K562 (cell line): ENCODE measurements at regions not wholly inside any gene's neighbourhood (a gene's known extent, or its start where the extent isn't known, plus 50 kb on each side); places are given as distances from the start of the nearest gene placed in this dataset.

Experiments
- ATAC-seq: fragments of 200-7000 bp; cut with Tn5 transposase; 3 replicates; pipeline ENCODE4 v1.9.1; 2020; ENCODE audit warnings: moderate library complexity
- BruUV-seq: library from RNA; stranded (reverse); fragments of 400-500 nt; replicated peaks from 2 replicates; lab custom pipeline; 2021; lab: Mats Ljungman, UMichigan
- CTCF ChIA-PET: fragments of 300-600 bp; formaldehyde crosslinking; extraction: SDS; loops from one replicate; lab custom pipeline; 2021; ENCODE audit warnings: low intra/inter-chr PET ratio; lab: Yijun Ruan, JAX
- POLR2A ChIA-PET: fragments of 300-600, 350-650 bp; sonication (Branson Sonifier 250); formaldehyde crosslinking; extraction: SDS; loops from one replicate; lab custom pipeline; 2021; ENCODE audit warnings: antibody characterized with exemption, inconsistent platforms; lab: Yijun Ruan, JAX
- DNase-seq, 4 experiments: peaks; one replicate each; pipeline versions ENCODE4 v3.0.0 to v3.0.0-alpha.2; 2011 to 2018; ENCODE audit warnings: low spot score in 3 of 4, mixed read lengths in 3 of 4; ENCODE audit errors: extremely low read depth in 1 of 4
- FAIRE-seq: peaks from 2 replicates; lab custom pipeline; 2011; peaks lifted over from hg19 to GRCh38; lab: Jason Lieb, UNC
- H2AFZ ChIP-seq: 2 replicates; pipeline ENCODE4 v1.6.0; 2011; ENCODE audit warnings: low read depth, low read length, control low read depth, inconsistent platforms
- H3K27ac ChIP-seq: fragments of 200-600 bp; 3 replicates; pipeline ENCODE4 v1.8.0; 2011; ENCODE audit warnings: low read depth, mild to moderate bottlenecking, control low read depth, inconsistent platforms, low read length, moderate library complexity, mixed read lengths; ENCODE audit errors: extremely low read depth
- H3K27me3 ChIP-seq, 2 experiments: fragments of 300-600 bp in 1 of 2; 2 replicates in 1 of 2; 3 replicates in 1 of 2; pipeline versions ENCODE4 v1.6.0 to v1.8.0; 2011; ENCODE audit warnings: inconsistent platforms in 2 of 2, low read length in 2 of 2, mild to moderate bottlenecking in 1 of 2, mixed read lengths in 1 of 2, moderate library complexity in 1 of 2; ENCODE audit not compliant: control insufficient read depth in 2 of 2, insufficient read depth in 2 of 2
- H3K36me3 ChIP-seq: fragments of 300-600 bp; 3 replicates; pipeline ENCODE4 v1.8.0; 2011; ENCODE audit warnings: mild to moderate bottlenecking, low read length, inconsistent platforms; ENCODE audit not compliant: control insufficient read depth, insufficient read depth
- H3K4me1 ChIP-seq, 2 experiments: fragments of 200-600 bp in 1 of 2; replicated peaks in 1 of 2; 2 replicates in 1 of 2; 3 replicates in 1 of 2; pipeline versions ENCODE4 v1.5.1 to v1.8.0; 2011; ENCODE audit warnings: inconsistent platforms in 2 of 2, low read length in 2 of 2, mild to moderate bottlenecking in 1 of 2, mixed read lengths in 1 of 2, moderate library complexity in 1 of 2; ENCODE audit not compliant: control insufficient read depth in 2 of 2, insufficient read depth in 2 of 2
- H3K4me2 ChIP-seq: 2 replicates; pipeline ENCODE4 v1.6.1; 2011; ENCODE audit warnings: low read length, control low read depth, inconsistent platforms, mixed read lengths; ENCODE audit not compliant: insufficient read depth
- H3K4me3 ChIP-seq: fragments of 200-600 bp; sonication (generic), shearing (Covaris generic); 2 replicates; pipeline ENCODE4 v1.5.1; 2016; ENCODE audit warnings: control low read depth, inconsistent platforms
- H3K79me2 ChIP-seq: fragments of 200-600 bp; 3 replicates; pipeline ENCODE4 v1.8.0; 2011; ENCODE audit warnings: low read length, inconsistent platforms; ENCODE audit not compliant: control insufficient read depth, insufficient read depth
- H3K9ac ChIP-seq, 2 experiments: 2 replicates each; pipeline versions ENCODE4 v1.6.0 to v1.6.1; 2011; ENCODE audit warnings: low read depth in 2 of 2, low read length in 2 of 2, control low read depth in 1 of 2, inconsistent platforms in 1 of 2, mild to moderate bottlenecking in 1 of 2, mixed read lengths in 1 of 2; ENCODE audit not compliant: insufficient read depth in 1 of 2
- H3K9me1 ChIP-seq: one replicate; pipeline ENCODE4 v1.6.0; 2011; ENCODE audit warnings: inconsistent platforms, mild to moderate bottlenecking, low read length, moderate library complexity; ENCODE audit not compliant: control insufficient read depth, insufficient read depth
- H3K9me3 ChIP-seq: replicated peaks from 2 replicates; pipeline ENCODE4 v1.5.1; 2011; ENCODE audit warnings: low read depth, low read length, inconsistent platforms; ENCODE audit not compliant: control insufficient read depth, insufficient read depth
- H4K20me1 ChIP-seq: replicated peaks from 2 replicates; pipeline ENCODE4 v1.6.1; 2011; ENCODE audit warnings: low read length, inconsistent platforms, mixed read lengths; ENCODE audit not compliant: control insufficient read depth, insufficient read depth
- ADNP ChIP-seq: fragments of 200-800 bp; sonication (Bioruptor generic); IDR thresholded peaks from 2 replicates; pipeline ENCODE4 v1.6.1; 2016; ENCODE audit warnings: missing genetic modification characterization, missing compliant biosample characterization
- LCOR ChIP-seq: sonication (generic); formaldehyde crosslinking; IDR thresholded peaks from 2 replicates; pipeline ENCODE4 v1.8.0; 2022; ENCODE audit warnings: mild to moderate bottlenecking, missing genetic modification reagents
- NFRKB ChIP-seq: fragments of 450-650 bp; IDR thresholded peaks from 2 replicates; pipeline ENCODE4 v1.6.1; 2016; ENCODE audit warnings: low read depth
- PATZ1 ChIP-seq: fragments of 250-450 bp; sonication (Bioruptor Pico); IDR thresholded peaks from 2 replicates; pipeline ENCODE4 v1.5.0; 2020; ENCODE audit warnings: mild to moderate bottlenecking, borderline replicate concordance
- POLR2G ChIP-seq: fragments of 200-400 bp; formaldehyde crosslinking; IDR thresholded peaks from 2 replicates; pipeline ENCODE4 v1.6.1; 2017; ENCODE audit warnings: low read depth, mild to moderate bottlenecking, antibody characterized with exemption, low read length, moderate library complexity
- SAFB ChIP-seq: fragments of 200-400 bp; formaldehyde crosslinking; IDR thresholded peaks from 2 replicates; pipeline ENCODE4 v1.6.1; 2017; ENCODE audit warnings: low read depth, low read length, borderline replicate concordance
- SRSF7 ChIP-seq: fragments of 200-400 bp; formaldehyde crosslinking; optimal IDR thresholded peaks from 2 replicates; pipeline ENCODE3; 2017; ENCODE audit warnings: mild to moderate bottlenecking, low read depth, low read length
- TEAD1 ChIP-seq, 2 experiments: fragments of 450-650 bp in 1 of 2; sonication (generic) in 1 of 2; formaldehyde crosslinking; IDR thresholded peaks; 2 replicates each; pipeline versions ENCODE4 v1.4.0 to v1.8.0; 2020 to 2022; ENCODE audit warnings: mild to moderate bottlenecking in 2 of 2, missing genetic modification reagents in 1 of 2
- WGBS: fragments of 100-300 bp; shearing (Covaris generic); methylation state at CpG from one replicate; pipeline ENCODE4 v1.1.6; 2016; ENCODE audit warnings: low coverage, mixed read lengths; ENCODE audit not compliant: insufficient coverage; ENCODE audit errors: missing lambda C conversion rate; 5-methylcytosine and 5-hydroxymethylcytosine counted together
- in situ Hi-C: fragments of 300-500 bp; cut with MboI; formaldehyde crosslinking; loops from 4 replicates; pipeline ENCODE4 v1.15.0; 2018; ENCODE audit warnings: inconsistent platforms, mixed read lengths
- intact Hi-C: fragments of 100-400 bp; cut with micrococcal nuclease; formaldehyde crosslinking; loops from 2 replicates; pipeline ENCODE4 v1.14.2; 2022

DNA sequence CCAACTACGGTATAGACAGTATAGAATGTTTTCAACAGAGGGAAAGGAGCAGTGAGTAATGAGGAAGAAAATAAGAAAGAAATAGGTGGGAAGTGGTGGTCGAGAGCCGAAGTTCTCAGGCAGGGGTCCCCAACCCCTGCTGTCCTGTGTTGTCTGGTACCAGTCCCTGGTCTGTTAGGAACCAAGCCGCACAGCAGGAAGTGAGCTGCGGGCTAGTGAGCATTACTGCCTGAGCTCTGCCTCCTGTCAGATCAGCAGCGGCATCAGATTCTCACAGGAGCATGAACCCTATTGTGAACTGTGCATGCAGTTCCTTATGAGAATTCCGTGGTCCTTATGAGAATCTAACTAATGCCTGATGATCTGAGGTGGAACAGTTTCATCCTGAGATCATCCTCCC lies 107.3 kb upstream of the PTPRR start:
- Histone ChIP-seq H3K4me2 (no peak overlapping the region), H3K4me1 (no peaks in the 10 kb centered on the region), H4K20me1 (no peaks in the 10 kb centered on the region), H3K9me3 (no peaks in the 10 kb centered on the region), H3K27ac (no peak overlapping the region), H3K4me3 (no peak overlapping the region), H3K9me1 (no peaks in the 10 kb centered on the region), H3K9ac (no peak overlapping the region), H3K79me2 (no peaks in the 10 kb centered on the region), H3K27me3 (peaks cover 0 to 4% of the 10 kb centered on the region in 2 experiments; a peak in 1 of 5 replicates), H2AFZ (no peak overlapping the region), H3K36me3 (no peaks in the 10 kb centered on the region)
- intact Hi-C loops (no loop called here), in situ Hi-C loops (no loop called here)
- DNase-seq (no peak), ATAC-seq (no peak), FAIRE-seq (no peak)
- BruUV-seq = no TSS peak
- TF ChIP-seq LCOR (CRISPR knock-in tag) (no peak), SRSF7 (no peak), POLR2G (no peak), ADNP (tag) (no peak), SAFB (no peak), NFRKB (no peak), TEAD1 (CRISPR knock-in tag; IDR thresholded peaks at IDR 0.05) (no peak), PATZ1 (CRISPR knock-in tag) (no peak)
- whole genome bisulfite sequencing = 0% methylated on average over 7 of the region's 7 CpGs
- CTCF ChIA-PET = no interaction called here
- POLR2A ChIA-PET = no interaction called here
